NCI-H2227 (cell line): ENCODE measurements at regions not wholly inside any gene's neighbourhood (a gene's known extent, or its start where the extent isn't known, plus 50 kb on each side); places are given as distances from the start of the nearest gene placed in this dataset.

ENCODE experiments used
- DNase-seq: peaks from one replicate; lab custom pipeline; 2025; ENCODE audit not compliant: unreplicated experiment; lab: John Stamatoyannopoulos, UW

DNA sequence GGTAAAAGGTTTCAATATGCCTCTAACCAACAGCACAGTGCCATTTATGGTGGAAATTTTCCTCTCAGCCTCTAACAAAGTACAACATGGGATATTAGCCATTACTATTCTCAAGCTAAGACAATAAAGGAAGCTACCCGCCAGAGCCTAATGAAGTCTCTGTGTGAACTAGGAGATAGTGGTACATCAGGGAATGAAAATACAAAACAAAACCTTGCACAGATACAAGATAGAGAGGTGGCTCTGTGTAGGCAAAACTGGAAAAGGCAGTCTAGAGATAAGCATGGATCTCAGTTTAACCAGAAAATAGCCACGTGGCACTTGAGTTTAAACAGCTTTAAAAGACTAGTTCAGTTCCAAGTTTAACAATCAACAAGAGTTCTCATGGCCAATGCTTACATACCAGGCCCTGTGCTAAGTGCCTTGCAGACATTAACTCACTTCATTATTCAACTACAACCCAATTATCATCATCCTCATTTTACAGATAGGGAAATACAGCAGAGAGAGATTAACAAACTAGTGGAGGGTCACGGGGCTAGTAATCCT lies 279.3 kb downstream of the IGSF11 start:
- DNase-seq: no peak

DNA sequence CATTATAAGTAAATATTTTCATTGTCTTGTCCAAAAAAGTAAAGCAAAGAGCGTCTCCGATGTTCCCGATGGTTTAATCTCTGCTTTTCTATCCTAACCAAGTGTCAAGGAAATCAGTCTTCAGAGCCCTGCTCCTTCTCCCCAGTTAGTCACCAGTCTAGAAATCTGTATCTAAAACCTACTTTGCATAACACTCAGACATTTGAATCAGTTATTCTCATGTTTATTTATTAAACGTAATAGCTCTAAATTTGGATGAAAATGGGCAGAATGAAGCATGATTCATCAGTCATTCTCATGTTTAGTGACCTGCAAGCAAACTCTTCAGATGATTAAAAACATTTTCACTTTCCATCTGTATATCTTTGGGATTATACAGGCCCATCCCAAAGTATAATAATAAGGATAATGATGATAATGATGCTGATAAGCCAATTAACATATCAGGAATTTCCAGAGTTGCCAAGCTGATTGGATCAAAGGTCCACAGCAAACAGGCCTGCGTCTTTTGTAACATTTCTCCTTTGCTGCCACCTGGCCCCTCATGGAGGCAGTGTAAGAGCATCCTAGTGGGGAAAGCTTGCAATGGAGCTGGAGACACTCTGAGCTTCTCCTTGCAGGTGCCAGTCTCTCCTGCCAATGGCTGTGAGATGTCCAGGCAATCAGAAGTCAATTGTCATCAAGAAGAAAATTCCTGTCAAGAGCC lies 273.9 kb downstream of the IGSF11 start:
- peak; percentile 67 for DNase-seq

DNA sequence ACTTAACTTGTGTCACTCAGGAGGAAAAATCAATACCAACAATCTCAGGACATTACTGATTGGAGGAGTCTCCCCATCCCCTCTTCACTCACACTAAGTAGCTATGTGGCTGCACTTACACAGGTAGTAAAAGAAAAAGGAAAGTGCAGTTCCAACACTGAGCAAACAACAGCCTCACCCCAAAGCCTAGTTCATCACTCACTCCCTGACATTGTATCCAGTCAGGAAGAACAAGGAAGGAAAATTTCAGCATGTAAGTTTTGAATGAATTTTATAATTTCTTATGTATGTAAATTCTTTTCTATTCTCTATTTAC lies 273.4 kb downstream of the IGSF11 start:
- DNase-seq: no peak

DNA sequence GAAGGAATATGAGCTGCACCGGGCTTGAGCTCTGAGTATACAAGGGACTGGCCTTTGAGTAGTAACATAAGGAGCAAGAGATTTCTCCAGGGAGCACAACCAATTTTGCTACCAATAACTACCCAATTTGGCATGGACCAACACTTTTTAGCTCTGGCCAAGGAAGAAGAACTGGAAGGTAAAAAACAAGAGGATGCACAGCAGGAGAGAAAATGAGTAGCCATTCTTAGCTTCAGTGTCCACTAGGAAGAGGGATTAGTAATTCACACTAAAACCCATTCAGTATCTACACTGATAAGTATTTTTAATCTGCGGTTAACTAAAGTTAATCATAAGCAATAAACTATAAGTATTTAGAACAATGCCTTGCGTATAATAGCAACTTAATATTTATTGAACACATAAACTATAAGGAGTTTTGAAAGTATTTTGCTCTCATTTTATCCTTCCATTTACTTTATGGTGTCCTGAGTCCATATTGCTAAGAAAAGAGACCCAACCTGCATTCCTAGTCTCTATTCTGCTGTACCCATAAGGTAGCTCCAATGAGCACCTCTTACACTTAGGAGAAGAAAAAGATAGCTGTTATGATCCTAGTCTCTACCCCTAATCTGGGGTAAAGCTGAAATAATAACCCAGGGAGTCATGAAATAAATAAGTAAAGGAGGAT lies 268.9 kb downstream of the IGSF11 start:
- DNase-seq: no peak

DNA sequence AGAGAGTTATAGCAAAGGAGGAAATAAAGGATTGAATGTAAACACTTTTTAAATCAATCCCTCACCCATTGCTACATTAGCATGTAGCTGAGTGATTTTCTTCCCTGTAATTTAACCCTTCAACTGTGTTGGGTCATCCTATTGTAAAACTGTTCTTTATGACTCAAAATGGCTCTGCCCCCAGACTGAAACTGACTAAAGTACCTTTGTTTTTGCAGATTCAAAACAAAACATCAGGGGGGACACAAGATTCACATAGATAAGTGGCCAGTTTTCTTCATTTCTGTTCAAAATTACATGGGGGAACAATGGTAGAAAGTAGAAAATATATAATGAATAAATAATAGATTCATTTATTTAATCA lies 268.4 kb downstream of the IGSF11 start:
- DNase-seq: no peak

DNA sequence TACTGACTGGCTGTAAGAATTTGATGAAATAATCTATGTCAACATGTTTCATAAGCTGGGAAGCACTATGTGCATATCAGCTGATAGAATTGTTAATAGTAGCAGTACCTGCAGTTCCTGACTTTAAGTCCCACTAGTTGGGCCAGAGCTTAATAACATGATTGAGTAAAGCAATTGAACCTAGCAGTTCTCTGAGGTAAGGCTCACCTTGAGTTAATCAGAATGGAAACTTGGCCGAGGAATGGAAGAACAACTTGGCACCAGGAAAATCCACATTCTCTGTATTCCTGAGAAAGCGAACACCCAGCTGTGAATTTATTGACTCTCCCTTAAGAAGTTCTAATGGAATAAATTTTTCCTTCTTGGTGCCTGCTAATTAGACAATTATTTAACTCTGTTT lies 262.6 kb downstream of the IGSF11 start:
- no peak for DNase-seq

DNA sequence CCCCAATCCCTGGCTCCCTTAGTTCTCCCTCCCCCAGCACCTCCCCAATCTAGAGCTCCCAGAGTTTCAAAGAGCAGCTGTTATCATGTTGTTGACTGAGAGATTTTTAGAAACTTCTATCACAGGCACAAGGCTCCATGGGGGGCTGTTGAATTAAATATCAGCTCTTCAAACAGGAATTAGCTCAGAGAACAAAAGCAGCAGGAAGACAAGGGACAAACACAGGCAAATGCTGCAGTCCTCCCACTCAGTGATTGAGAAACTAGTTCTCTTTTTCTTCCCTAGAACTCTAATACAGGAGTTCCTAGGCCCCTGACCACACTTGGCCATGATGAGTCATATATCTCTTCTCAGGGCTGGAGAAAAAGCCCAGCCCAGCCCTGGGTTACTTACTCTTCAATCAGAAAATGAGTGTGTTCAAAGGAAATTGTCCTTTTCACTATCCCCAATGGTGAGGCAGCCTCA lies 262.1 kb downstream of the IGSF11 start:
- no peak for DNase-seq

DNA sequence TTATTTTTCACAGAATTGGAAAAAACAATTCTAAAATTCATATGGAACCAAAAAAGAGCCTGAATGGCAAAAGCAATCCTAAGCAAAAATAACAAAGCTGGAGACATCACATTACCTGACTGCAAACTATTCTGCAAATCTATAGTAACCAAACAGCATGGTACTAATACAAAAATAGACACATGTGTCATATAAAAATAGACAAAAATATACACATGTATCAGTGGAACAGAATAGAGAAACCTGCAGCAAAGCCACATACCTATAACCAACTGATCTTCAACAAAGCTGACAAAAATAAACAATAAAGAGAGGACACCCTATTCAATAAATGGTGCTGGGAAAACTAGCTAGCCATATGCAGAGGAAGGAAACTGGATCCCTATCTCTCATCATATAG lies 259.6 kb downstream of the IGSF11 start:
- DNase-seq: no peak

DNA sequence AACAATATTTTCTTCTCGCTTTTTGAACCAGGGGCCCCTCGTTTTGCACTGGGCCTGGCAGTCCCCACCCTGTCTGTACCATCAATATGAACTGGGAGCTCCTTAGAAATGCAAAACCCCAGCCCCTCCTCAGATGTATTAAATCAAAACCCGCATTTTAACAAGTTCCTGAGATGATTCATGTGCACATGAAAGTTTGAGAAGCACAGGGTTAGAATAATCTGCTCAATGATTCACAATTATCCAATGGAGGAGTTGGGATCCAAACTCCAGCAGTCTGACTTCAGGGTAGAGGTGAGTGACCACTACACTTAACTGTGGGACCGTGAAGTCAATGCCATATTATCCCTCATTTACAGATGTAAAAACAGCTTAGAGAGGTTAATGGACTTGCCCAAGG lies 256.4 kb downstream of the IGSF11 start:
- DNase-seq: no peak

DNA sequence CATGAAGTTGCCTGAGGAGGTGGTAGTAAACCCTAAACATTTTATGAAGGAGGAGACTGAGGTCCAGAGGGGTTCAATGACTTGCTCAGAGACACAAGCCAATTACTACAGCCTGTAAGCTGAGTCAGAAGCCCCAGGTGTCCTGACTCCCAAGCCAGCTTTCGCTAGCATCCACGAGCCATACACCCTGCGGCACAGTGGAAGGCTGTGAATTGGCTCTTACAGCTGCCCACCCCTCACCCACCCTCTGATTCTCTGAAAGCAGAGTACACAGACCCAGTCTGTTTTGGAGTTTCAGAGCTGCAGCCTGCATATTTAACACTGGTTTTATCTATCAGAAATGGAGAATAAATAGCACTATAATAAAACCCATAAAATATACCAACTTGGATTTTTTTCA lies 253.4 kb downstream of the IGSF11 start:
- DNase-seq: no peak

DNA sequence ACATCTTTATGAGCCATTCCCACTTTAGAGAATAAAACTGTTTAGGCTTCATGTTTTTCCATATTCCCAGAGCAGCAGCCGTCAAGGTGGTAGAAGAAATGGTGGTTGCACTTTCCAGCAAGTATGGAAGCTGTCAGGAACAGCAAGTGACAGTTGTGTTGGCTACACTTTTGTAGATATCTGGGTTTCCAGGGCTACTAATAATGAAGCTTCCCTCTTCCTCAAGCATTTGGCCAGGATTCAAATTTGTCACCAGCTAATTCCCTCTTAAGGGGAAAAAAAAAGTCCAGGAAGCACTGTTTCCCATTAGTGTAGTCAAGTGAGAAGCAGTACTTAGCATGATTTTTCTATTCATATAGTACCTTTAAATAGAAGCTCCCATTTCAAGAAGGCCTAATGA lies 252.8 kb downstream of the IGSF11 start:
- no peak for DNase-seq

DNA sequence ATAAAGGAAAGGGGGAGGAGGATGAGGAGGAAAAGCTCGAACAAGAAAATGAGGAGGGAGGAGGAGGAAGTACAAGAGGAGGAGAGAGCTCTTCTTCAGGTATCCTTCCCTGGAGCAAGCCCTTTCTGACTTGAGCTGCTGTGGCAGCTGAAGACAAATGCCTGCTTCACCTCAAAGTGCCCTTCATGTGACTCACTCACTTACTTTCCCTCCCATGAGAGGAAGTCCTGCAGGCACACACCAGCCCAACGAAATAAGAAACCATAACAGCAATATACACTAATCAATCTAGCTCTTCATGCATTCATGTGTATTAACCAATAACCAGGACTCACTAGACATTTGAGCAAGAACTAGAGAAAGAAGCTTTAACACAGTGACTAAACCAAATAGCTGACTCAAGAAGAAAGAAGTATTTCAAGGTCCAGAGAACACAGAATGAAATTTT lies 251.9 kb downstream of the IGSF11 start:
- no peak for DNase-seq

DNA sequence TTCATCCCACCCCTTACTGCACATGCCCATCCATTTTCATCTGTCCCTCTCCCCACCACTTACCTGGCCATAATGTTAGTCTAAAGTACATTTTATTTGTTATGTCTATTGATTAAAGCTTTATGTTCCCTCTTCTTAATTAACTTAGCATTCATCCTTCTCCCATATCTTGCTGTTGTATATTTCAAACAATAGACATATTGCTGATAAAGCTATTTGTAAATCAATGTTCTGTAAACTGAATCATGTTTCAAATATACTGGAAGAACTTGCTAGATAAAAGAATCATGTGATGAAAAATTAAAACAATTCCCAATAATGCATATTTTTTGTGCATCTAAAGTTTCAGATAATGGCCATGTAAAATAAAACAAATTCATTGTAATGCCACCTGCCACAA lies 249.2 kb downstream of the IGSF11 start:
- DNase-seq: no peak

DNA sequence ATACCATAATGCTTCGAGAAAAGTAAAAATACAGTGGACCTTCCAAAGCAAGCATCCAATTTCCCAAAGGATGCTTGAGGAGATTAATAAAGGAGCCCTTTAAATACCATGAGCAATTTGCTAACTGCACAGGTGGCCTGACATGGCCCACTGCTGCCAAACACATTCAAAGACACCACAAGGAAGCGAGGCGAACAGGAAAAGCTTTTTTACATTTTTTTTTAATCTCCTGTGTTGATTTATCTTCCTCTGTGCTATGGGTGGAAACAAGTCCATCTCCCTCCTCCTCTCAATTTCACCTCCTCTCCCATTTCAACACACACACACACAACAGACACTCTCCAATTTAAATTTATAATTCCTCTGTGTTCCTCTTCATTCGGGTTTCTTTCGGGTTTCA lies 243.4 kb downstream of the IGSF11 start:
- DNase-seq: no peak

DNA sequence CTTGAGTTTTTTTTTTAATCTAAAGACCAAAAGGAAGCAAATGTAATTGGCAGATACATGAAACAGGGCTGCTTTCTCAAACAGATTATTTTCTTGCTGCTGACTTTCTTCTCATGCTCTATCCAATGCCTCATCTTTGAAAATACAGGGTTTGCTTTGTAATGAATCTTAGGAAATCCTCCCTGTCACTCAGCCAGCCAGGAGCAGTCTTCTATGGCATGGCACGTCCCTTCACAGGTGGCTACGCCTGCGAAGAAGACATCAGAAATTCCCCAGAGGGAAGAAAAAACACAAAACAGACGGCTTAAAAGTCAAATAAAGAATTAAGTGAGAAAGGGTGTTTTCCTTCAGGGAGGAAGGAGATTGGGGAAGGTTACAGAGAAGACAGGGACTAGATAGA lies 242.5 kb downstream of the IGSF11 start:
- DNase-seq: no peak

DNA sequence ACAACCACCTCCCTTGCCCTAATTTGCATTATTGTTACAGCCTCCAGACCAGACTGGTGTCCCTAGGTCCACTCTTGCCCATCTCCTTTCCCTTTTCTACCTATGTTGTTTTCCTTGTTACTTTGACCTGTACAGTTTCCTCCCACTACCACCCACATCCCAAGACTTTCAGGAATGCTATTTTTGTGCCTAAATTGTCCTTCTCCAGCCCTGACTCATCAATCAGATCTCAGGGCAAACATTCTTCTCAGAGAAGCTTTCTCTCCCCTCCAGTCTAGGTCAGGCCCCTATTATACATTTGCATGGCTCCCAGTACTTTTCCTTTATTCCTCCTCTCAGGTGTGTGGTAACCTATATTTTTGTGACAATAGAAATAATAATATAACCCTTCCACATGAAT lies 241.5 kb downstream of the IGSF11 start:
- no peak for DNase-seq

DNA sequence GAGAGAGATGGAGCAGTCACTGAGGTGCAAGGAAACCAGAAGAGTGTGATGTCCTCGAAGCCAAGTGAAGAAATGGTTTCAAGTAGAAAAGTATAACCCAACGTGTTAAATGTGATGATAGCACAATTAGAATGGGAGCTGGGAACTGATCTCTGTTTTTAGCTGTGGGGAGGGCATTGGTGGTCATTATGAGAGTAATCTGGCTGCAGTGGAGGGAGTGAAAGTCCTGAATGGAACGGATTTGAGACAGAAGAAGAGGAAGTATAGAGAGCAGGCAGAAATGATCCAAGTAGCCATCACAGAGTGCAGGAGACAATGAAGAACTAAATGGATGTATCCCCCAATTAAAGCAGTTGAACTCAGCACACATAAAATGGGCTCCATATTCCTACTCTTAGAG lies 235.3 kb downstream of the IGSF11 start:
- DNase-seq: no peak

DNA sequence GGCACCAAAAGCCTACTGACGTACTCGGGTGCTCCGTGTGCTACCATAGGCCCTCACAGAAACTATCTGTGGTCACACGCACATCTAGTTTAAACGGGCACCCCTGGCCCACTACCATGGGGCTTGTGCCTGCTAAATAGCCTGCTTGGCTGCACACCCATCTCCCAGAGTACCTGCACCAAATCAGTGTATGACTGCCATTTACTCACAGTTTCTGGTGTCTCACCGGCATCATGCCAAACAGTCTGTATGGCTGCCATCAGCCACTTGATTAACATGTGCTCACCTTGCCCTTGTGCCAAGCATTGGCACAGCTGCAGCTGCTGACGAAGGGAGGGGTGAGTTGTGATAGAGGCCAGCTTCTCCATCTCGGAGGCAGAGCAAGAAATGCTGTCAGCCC lies 232.7 kb downstream of the IGSF11 start:
- DNase-seq: no peak

DNA sequence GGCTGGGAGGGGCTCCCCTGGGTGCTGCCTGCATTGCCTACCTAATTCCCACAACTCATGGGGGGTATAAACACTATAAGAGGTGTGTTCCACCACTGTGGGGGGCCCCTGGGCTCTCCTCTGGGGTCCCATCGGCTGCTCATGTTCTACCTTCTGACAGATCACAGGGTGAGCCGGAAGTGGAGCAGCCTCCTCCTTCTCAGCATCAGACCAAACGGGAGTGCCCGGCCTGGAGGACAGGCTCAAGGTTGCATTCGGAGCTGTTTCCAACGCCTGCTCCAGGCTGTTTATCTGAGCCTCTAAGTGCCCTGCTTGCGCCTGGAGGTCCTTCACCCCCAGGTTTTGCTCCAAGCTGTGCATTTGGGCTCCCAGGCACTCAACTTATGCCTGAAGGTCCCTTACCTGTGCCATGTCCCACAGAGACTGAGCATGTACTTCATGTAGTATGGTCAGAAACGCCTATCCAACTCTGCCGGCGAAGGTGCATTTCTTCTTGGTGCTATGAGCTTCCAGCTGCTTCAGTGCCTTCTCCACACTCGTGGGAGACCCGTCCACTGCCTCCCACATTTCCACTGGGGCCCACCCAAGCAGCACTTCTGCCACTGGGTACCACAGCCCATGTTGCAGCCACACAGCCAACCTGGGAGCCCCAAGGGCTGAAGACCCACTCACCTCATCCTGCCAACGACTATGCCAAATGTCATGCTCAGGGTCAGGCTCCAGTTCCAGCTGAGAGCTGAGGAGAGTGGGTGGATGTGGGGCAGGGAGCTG lies 232.1 kb downstream of the IGSF11 start:
- no peak for DNase-seq

DNA sequence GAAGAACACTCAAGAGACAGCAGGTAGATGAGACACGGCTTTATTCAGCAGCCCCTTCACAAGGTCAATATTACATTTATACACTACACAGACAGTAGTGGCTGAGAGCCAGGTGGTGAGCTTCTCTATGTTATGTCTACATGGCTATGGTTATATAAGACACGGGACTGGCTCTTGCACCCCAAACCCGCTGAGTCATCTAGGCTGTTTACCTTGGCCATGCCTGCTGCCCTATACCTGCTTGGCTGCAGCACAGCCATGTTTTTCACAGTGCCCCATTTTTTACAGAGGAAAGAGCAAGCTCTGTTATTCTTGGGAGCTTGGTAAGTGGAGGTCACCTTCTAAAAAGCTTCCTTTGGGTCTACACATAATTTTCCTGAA lies 231.6 kb downstream of the IGSF11 start:
- no peak for DNase-seq

DNA sequence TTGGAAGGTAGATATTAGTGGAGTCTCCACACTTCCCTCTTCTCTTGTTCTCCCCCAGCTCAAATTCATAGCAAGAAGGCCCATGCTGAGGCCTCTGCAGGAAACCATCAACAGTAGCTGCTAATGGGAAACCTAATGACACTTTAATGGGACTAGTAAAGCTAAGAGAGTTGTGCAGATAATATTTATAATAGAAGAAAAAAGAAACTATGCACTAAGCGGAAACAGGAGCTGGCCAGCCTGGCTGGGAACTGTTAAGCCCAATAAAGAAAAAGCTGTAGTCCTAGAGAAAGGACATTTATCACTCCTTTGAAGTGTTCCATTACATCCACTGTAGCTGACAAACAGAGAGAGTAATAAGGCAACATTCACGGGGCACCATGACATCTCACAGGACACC lies 229.6 kb downstream of the IGSF11 start:
- no peak for DNase-seq

DNA sequence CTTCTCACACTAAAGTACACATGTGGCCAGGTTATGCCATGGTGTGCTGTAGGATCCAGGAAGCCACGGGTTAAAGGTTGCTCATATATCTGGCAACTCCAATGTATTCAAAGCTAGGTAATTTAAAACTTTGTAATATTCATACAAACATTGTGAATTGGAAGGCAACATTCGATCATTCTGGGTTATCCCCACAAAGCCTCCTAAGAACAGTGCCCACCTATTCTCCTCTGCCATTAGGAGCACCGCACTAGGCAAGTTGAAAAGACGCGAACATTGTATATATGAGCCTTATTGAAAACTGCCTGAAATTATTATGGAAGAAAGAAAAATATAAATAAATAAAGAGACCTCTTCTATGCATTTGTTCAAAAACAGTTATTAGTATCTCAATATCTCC lies 228.2 kb downstream of the IGSF11 start:
- DNase-seq: no peak
